Spleen (tissue), 11 donors: ENCODE measurements at regions not wholly inside any gene's neighbourhood (a gene's known extent, or its start where the extent isn't known, plus 50 kb on each side); places are given as distances from the start of the nearest gene placed in this dataset.

ENCODE experiments used
- DNase-seq: peaks from one replicate; pipeline ENCODE4 v3.0.0-alpha.2; 2020
- H3K27ac ChIP-seq, 8 donors: fragments of 200-600 bp; sonication (generic) in 7 of 8; 1 replicate in 4 of 8; 2 replicates in 4 of 8; pipeline versions ENCODE4 v1.5.0 to v1.8.0; 2016 to 2021; ENCODE audit warnings: inconsistent platforms in 4 of 8, mild to moderate bottlenecking in 4 of 8, moderate library complexity in 1 of 8
- H3K27me3 ChIP-seq, 7 donors: fragments of 200-600 bp; sonication (generic) in 6 of 7; replicated peaks in 1 of 7; 1 replicate in 4 of 7; 2 replicates in 3 of 7; pipeline versions ENCODE4 v1.5.0 to v1.8.0; 2016 to 2021; ENCODE audit warnings: inconsistent platforms in 3 of 7, mild to moderate bottlenecking in 1 of 7
- H3K36me3 ChIP-seq, 6 donors: fragments of 200-600 bp; sonication (generic) in 5 of 6; 1 replicate in 4 of 6; 2 replicates in 2 of 6; pipeline versions ENCODE4 v1.5.0 to v1.8.0; 2016 to 2021; ENCODE audit warnings: inconsistent platforms in 2 of 6
- H3K4me1 ChIP-seq, 6 donors: fragments of 200-600 bp; sonication (generic) in 5 of 6; 1 replicate in 3 of 6; 2 replicates in 3 of 6; pipeline versions ENCODE4 v1.5.0 to v1.8.0; 2016 to 2021; ENCODE audit warnings: inconsistent platforms in 3 of 6
- H3K4me3 ChIP-seq, 8 donors: fragments of 200-600 bp; sonication (generic) in 7 of 8; 1 replicate in 4 of 8; 2 replicates in 4 of 8; pipeline versions ENCODE4 v1.5.0 to v1.8.0; 2016 to 2021; ENCODE audit warnings: inconsistent platforms in 4 of 8, mild to moderate bottlenecking in 4 of 8, moderate library complexity in 2 of 8
- H3K9me3 ChIP-seq, 8 donors: fragments of 200-600 bp; sonication (generic) in 7 of 8; 1 replicate in 4 of 8; 2 replicates in 4 of 8; pipeline versions ENCODE4 v1.5.0 to v1.8.0; 2016 to 2021; ENCODE audit warnings: inconsistent platforms in 4 of 8
- POLR2A ChIP-seq, 3 donors: fragments of 450-650 bp; IDR thresholded peaks; one replicate each; pipeline ENCODE4 v1.5.1; 2017; ENCODE audit warnings: antibody characterized with exemption in 3 of 3, mild to moderate bottlenecking in 1 of 3
- POLR2AphosphoS5 ChIP-seq, 3 donors: sonication (generic); formaldehyde crosslinking; IDR thresholded peaks; one replicate each; pipeline ENCODE4 v1.5.1; 2017; ENCODE audit warnings: antibody characterized with exemption in 3 of 3
- WGBS, 5 donors: extraction: QIAGEN DNeasy Blood & Tissue Kit in 3 of 5; methylation state at CpG; one replicate each; pipeline versions ENCODE4 v1.1.5 to v1.1.7; 2013 to 2018; 5-methylcytosine and 5-hydroxymethylcytosine counted together
- intact Hi-C: fragments of 100-400 bp; cut with DNase I; formaldehyde crosslinking; loops from one replicate; pipeline ENCODE4 v1.15.0; 2023; ENCODE audit warnings: low total_unique reads
- TF ChIP-seq, protein P1 (sequence below), 11 experiments: fragments of 200-600 bp in 7 of 11; fragments of 450-650 bp in 4 of 11; sonication (generic) in 4 of 11; IDR thresholded peaks in 8 of 11; conservative IDR thresholded peaks in 3 of 11; 1 replicate in 7 of 11; 2 replicates in 4 of 11; pipeline versions ENCODE4 v1.4.0 to v1.8.0; 2016 to 2021; ENCODE audit warnings: antibody characterized with exemption in 11 of 11, inconsistent platforms in 4 of 11, mild to moderate bottlenecking in 1 of 11
- donor health status: healthy with polysubstance abuse.
- donor health status: DM: no; HTN: no; CAD: no; lungs with moderate emphysema.
- donor health status: DM: no; HTN: no; CAD: no.
- donor health status: Bipolar disorder and iron deficiency.
- donor health status: healthy.
- donor health status: DM: no; HTN: no; CAD: no.
- donor health status: DM: yes; HTN: yes; CAD: no.

- H3K27me3 ChIP-seq: peaks cover 0 to 19% (median 0%) of the 10 kb centered on the region in 7 donors
- H3K4me1 ChIP-seq: peaks cover 0 to 4% (median 0%) of the 10 kb centered on the region in 6 donors
- no peaks in the 10 kb centered on the region for H3K36me3 ChIP-seq
- no peak overlapping the region for H3K27ac ChIP-seq
- intact Hi-C loops: no loop called here
- TF ChIP-seq, protein P1, sequence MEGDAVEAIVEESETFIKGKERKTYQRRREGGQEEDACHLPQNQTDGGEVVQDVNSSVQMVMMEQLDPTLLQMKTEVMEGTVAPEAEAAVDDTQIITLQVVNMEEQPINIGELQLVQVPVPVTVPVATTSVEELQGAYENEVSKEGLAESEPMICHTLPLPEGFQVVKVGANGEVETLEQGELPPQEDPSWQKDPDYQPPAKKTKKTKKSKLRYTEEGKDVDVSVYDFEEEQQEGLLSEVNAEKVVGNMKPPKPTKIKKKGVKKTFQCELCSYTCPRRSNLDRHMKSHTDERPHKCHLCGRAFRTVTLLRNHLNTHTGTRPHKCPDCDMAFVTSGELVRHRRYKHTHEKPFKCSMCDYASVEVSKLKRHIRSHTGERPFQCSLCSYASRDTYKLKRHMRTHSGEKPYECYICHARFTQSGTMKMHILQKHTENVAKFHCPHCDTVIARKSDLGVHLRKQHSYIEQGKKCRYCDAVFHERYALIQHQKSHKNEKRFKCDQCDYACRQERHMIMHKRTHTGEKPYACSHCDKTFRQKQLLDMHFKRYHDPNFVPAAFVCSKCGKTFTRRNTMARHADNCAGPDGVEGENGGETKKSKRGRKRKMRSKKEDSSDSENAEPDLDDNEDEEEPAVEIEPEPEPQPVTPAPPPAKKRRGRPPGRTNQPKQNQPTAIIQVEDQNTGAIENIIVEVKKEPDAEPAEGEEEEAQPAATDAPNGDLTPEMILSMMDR (IDR thresholded peaks at IDR 0.05 in 8 of 11, conservative IDR thresholded peaks at IDR 0.05 in 3 of 11): no peak
- TF ChIP-seq POLR2AphosphoS5 (IDR thresholded peaks at IDR 0.05) (no peak), POLR2A (IDR thresholded peaks at IDR 0.05) (no peak)
- H3K9me3 ChIP-seq: no peaks in the 10 kb centered on the region
- WGBS, 5 donors: 78 to 94% (median 86%) methylated on average over 1 of the region's 1 CpG
- no peak for DNase-seq
- H3K4me3 ChIP-seq: no peak overlapping the region
Measured at GRCh38 chr2:156891609-156892008, 365.9 kb upstream of the GALNT5 start.

DNA sequence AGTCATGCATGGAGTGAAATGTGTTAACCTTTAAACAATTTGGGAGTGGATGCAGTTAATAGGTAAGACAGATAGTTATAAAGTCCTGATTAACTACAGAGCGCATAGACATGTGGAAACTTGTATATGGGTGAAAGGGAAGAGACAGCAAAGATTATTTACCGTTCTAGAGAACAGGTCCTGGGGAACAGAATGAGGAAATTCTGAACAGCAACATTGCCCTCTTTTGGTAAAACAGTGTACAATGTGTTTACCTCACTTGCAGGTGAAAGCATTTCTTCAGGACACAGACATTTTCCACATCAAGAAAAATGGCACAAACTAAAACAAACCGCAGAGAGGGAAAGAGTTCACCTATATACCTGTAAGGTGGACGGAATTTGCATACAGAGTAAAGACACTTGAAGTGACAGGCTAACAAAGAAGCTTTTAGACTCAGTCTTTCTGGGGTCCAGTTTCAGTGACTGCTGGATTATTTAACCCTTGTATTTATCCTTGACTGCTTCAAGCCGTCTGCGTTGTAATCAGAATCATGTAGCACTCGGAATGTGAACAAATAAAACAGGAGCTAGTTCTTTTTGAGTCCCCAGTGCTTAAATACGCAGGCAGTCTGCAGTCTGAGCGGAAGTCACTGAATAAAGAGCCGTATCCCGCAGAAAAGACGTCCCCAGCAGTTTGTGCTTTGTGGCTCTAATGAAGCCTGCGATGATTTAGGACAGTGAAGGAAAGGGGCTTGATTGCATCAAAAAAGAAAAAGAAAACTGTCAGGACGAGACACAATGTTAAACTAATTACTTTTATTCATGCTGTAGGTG, 364.8 kb upstream of the GALNT5 start:
- no peak overlapping the region for H3K27ac ChIP-seq
- peaks cover 0 to 19% (median 0%) of the 10 kb centered on the region in 7 donors for H3K27me3 ChIP-seq
- intact Hi-C loops: no loop called here
- TF ChIP-seq, protein P1 (IDR thresholded peaks at IDR 0.05 in 8 of 11, conservative IDR thresholded peaks at IDR 0.05 in 3 of 11): peak in 7 of 11 experiments; percentile 7 to 46 (median 37)
- no peak for TF ChIP-seq POLR2A (IDR thresholded peaks at IDR 0.05)
- no peaks in the 10 kb centered on the region for H3K9me3 ChIP-seq
- DNase-seq: no peak
- H3K36me3 ChIP-seq: no peaks in the 10 kb centered on the region
- WGBS, 5 donors: 6 to 10% (median 7%) methylated on average over 14 of the region's 14 CpGs
- H3K4me3 ChIP-seq: peak overlapping the region in 6 of 8 donors; percentile 3 to 40 (median 14)
- peaks cover 0 to 4% (median 0%) of the 10 kb centered on the region in 6 donors for H3K4me1 ChIP-seq

DNA sequence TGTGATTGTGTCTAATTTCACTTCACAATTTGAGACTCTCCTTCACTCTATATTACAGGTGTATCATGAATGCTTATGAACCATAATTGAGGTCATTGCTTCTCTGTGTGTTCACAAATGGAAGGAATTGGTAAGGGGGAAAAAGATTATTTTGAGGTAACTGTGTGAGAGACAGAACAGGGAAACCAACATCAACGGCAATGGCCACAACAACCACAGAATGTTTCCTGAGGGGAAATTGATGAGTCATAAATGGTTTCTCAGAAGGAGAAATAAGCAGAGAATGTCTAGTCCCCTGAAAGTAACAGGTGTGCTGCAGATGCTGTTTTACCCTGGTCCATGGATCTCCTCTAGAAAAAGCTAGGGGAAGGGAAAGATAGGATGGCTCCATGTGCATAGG, 361.2 kb upstream of the GALNT5 start:
- no peaks in the 10 kb centered on the region for H3K9me3 ChIP-seq
- peaks cover 0 to 4% (median 0%) of the 10 kb centered on the region in 6 donors for H3K4me1 ChIP-seq
- no peak overlapping the region for H3K4me3 ChIP-seq
- H3K36me3 ChIP-seq: no peaks in the 10 kb centered on the region
- intact Hi-C loops: no loop called here
- DNase-seq: no peak
- WGBS, 5 donors: 11 to 22% (median 15%) methylated on average over 1 of the region's 1 CpG
- peaks cover 0 to 13% (median 0%) of the 10 kb centered on the region in 7 donors for H3K27me3 ChIP-seq
- TF ChIP-seq POLR2A (IDR thresholded peaks at IDR 0.05) (no peak), POLR2AphosphoS5 (IDR thresholded peaks at IDR 0.05) (no peak)
- TF ChIP-seq, protein P1 (IDR thresholded peaks at IDR 0.05 in 8 of 11, conservative IDR thresholded peaks at IDR 0.05 in 3 of 11): no peak
- H3K27ac ChIP-seq: no peak overlapping the region

- no peaks in the 10 kb centered on the region for H3K36me3 ChIP-seq
- no peak overlapping the region for H3K4me3 ChIP-seq
- DNase-seq: no peak
- H3K27me3 ChIP-seq: peaks cover 0 to 13% (median 0%) of the 10 kb centered on the region in 7 donors
- H3K27ac ChIP-seq: no peak overlapping the region
- TF ChIP-seq, protein P1 (IDR thresholded peaks at IDR 0.05 in 8 of 11, conservative IDR thresholded peaks at IDR 0.05 in 3 of 11): no peak
- H3K4me1 ChIP-seq: peaks cover 0 to 4% (median 0%) of the 10 kb centered on the region in 6 donors
- H3K9me3 ChIP-seq: no peaks in the 10 kb centered on the region
- intact Hi-C loops: no loop called here
Measured at GRCh38 chr2:156897548-156897947, 360.0 kb upstream of the GALNT5 start.
